ENCODE measurements at regions not wholly inside any gene's neighbourhood (a gene's known extent, or its start where the extent isn't known, plus 50 kb on each side); places are given as distances from the start of the nearest gene placed in this dataset.

DNA sequence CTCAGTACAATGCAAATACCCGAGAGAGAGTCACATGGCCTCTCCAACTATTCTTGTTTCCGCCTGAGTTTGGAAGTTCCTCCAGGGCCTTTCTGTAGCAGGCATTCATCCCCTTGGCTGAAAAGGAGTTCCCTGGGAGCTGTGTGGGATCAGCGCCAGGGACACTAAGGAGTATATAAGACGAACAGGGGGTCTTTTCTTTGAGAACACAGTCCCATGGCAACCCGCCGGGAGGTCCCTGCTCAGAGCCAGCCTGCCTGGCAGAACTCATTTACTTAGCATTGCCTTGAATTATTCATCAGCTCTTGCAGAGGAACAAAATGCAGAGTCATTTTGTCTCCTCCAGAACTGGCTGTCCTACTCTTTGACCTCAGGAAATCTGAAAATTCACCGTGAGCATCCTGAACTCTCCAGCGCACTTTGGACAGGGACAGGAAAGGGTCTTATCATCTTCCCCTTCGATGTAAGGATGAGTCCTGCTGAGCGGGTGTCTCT lies 120.4 kb upstream of the OSMR start:
- H3K27ac Mint-ChIP-seq (ENCODE audit: unreplicated experiment), result no peak overlapping the region
- TF ChIP-seq, protein P1, sequence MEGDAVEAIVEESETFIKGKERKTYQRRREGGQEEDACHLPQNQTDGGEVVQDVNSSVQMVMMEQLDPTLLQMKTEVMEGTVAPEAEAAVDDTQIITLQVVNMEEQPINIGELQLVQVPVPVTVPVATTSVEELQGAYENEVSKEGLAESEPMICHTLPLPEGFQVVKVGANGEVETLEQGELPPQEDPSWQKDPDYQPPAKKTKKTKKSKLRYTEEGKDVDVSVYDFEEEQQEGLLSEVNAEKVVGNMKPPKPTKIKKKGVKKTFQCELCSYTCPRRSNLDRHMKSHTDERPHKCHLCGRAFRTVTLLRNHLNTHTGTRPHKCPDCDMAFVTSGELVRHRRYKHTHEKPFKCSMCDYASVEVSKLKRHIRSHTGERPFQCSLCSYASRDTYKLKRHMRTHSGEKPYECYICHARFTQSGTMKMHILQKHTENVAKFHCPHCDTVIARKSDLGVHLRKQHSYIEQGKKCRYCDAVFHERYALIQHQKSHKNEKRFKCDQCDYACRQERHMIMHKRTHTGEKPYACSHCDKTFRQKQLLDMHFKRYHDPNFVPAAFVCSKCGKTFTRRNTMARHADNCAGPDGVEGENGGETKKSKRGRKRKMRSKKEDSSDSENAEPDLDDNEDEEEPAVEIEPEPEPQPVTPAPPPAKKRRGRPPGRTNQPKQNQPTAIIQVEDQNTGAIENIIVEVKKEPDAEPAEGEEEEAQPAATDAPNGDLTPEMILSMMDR (IDR thresholded peaks at IDR 0.05; ENCODE audit: partially characterized antibody, unreplicated experiment), result no peak
- H3K36me3 Mint-ChIP-seq (ENCODE audit: unreplicated experiment), result no peaks in the 10 kb centered on the region

DNA sequence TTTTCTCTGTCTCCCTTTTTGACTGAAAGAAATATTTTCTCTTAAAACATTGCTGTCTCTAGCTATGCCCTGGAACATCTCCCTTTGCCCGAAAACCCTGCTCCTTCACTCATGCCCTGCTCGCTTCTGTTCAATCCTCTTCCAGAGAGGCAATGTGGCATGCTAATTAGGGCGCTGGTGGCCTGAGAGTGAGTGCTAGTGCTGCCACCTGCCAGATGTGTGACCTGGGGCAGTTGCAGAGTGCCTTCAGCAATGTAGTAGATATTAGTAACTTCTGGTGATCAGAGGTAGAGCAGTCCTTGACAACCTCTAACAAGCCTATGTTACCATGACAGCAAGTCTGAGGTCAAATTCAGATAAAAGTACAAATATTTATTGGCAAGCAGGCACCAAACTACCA lies 119.5 kb upstream of the OSMR start:
- TF ChIP-seq, protein P1 (IDR thresholded peaks at IDR 0.05; ENCODE audit: partially characterized antibody, unreplicated experiment), result no peak
- no peaks in the 10 kb centered on the region for H3K36me3 Mint-ChIP-seq (ENCODE audit: unreplicated experiment)
- no peak for DNase-seq
- no peak overlapping the region for H3K27ac Mint-ChIP-seq (ENCODE audit: unreplicated experiment)
- peaks cover 7% of the 10 kb centered on the region for H3K27me3 Mint-ChIP-seq (ENCODE audit: unreplicated experiment)
- peak overlapping the region; percentile 19 for H3K4me3 Mint-ChIP-seq (ENCODE audit: unreplicated experiment)
- H3K9me3 Mint-ChIP-seq (ENCODE audit: unreplicated experiment), result peaks cover 5% of the 10 kb centered on the region
- peaks cover 30% of the 10 kb centered on the region for H3K4me1 Mint-ChIP-seq (ENCODE audit: low read depth, unreplicated experiment)

More for the DNA sequence above, 120.4 kb upstream of the OSMR start:
- Mint-ChIP-seq H3K9me3 (ENCODE audit: unreplicated experiment) (peaks cover 5% of the 10 kb centered on the region), H3K4me1 (ENCODE audit: low read depth, unreplicated experiment) (peaks cover 37% of the 10 kb centered on the region), H3K4me3 (ENCODE audit: unreplicated experiment) (no peak overlapping the region), H3K27me3 (ENCODE audit: unreplicated experiment) (peaks cover 7% of the 10 kb centered on the region)
- DNase-seq, result no peak

DNA sequence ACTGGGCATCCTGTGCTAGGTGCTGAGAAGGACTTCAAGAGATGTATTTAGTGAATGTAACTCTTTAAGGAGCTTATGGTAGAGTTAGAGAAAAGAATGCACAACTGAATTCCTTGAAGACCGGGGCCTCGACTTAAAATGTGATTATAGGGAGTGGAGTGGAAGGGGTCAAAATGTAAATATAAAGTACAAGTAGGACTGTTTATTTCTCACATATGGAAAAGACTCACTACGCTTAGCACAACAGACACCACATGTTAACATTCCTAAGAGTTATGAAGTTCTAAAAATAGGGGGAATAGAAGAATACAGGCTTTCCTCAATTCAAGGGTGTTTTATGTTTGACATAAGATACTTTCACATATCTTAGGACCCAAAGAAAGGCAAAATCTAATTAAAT lies 117.8 kb upstream of the OSMR start:
- peaks cover 5% of the 10 kb centered on the region for H3K9me3 Mint-ChIP-seq (ENCODE audit: unreplicated experiment)
- no peaks in the 10 kb centered on the region for H3K36me3 Mint-ChIP-seq (ENCODE audit: unreplicated experiment)
- no peak overlapping the region for H3K4me3 Mint-ChIP-seq (ENCODE audit: unreplicated experiment)
- peaks cover 7% of the 10 kb centered on the region for H3K27me3 Mint-ChIP-seq (ENCODE audit: unreplicated experiment)
- DNase-seq, result no peak
- peaks cover 27% of the 10 kb centered on the region for H3K4me1 Mint-ChIP-seq (ENCODE audit: low read depth, unreplicated experiment)
- TF ChIP-seq, protein P1 (IDR thresholded peaks at IDR 0.05; ENCODE audit: partially characterized antibody, unreplicated experiment), result no peak
- no peak overlapping the region for H3K27ac Mint-ChIP-seq (ENCODE audit: unreplicated experiment)

DNA sequence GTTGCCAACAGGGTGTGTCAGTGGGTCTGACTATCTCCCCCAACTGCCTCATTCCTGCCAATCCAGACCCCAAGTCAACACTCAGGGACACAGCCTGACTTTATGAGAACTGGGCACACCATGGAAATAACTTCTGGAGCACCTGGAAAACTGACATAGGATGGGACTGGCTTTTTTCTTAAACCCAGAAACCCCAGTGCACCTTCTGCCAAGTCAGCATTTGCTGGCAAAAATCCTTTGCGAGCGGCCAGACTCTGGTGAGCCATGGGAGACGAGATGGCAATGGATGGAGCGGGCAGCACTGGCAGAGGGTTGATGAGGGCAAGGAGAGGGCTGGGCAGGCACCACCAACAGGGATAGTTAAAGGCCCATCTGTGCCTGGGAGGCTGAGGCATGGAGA lies 114.4 kb upstream of the OSMR start:
- DNase-seq, result no peak
- no peak overlapping the region for H3K4me3 Mint-ChIP-seq (ENCODE audit: unreplicated experiment)
- no peaks in the 10 kb centered on the region for H3K36me3 Mint-ChIP-seq (ENCODE audit: unreplicated experiment)
- no peak overlapping the region for H3K27ac Mint-ChIP-seq (ENCODE audit: unreplicated experiment)
- peaks cover 2% of the 10 kb centered on the region for H3K4me1 Mint-ChIP-seq (ENCODE audit: low read depth, unreplicated experiment)
- no peaks in the 10 kb centered on the region for H3K27me3 Mint-ChIP-seq (ENCODE audit: unreplicated experiment)
- H3K9me3 Mint-ChIP-seq (ENCODE audit: unreplicated experiment), result peaks cover 4% of the 10 kb centered on the region
- TF ChIP-seq, protein P1 (IDR thresholded peaks at IDR 0.05; ENCODE audit: partially characterized antibody, unreplicated experiment), result no peak

DNA sequence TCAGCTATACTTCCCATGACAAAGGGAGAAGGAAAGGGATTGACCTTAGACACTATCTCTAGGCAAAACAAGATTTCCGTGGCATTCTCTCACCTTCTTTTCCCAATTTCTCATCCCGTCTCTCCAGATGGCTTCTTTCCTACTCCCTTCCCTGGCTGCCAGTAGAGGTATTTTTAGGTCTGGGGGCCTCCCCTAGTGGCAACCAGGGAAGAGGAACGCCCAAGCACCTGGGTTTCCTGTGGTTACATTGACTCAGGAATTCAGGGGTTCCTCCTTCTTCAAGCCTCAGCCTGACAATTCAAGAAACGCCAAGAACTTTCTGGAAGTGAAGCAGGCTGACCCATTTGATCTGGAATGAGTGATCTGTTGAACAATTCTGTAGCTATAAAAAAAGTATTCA lies 111.5 kb upstream of the OSMR start:
- no peak for DNase-seq
- Mint-ChIP-seq H3K9me3 (ENCODE audit: unreplicated experiment) (peaks cover 2% of the 10 kb centered on the region), H3K4me3 (ENCODE audit: unreplicated experiment) (no peak overlapping the region), H3K27ac (ENCODE audit: unreplicated experiment) (no peak overlapping the region), H3K36me3 (ENCODE audit: unreplicated experiment) (no peaks in the 10 kb centered on the region), H3K4me1 (ENCODE audit: low read depth, unreplicated experiment) (no peaks in the 10 kb centered on the region), H3K27me3 (ENCODE audit: unreplicated experiment) (no peaks in the 10 kb centered on the region)
- TF ChIP-seq, protein P1 (IDR thresholded peaks at IDR 0.05; ENCODE audit: partially characterized antibody, unreplicated experiment), result no peak

Data from glutamatergic neuron (in vitro differentiated cells).